AG08395 (cell line): ENCODE measurements at regions not wholly inside any gene's neighbourhood (a gene's known extent, or its start where the extent isn't known, plus 50 kb on each side); places are given as distances from the start of the nearest gene placed in this dataset.
"Not testable (repeated sequence)": the region's sequence is repeated elsewhere in the genome, so short reads cannot be mapped to it uniquely, and the experiment has no call there.

Source experiments
- DNase-seq: peaks from one replicate; pipeline ENCODE4 v3.0.0; 2012; ENCODE audit warnings: mixed read lengths, low spot score

GRCh38 chr14:87052646-87053225 is 940.2 kb downstream of the GALC start:
- DNase-seq: no peak

GRCh38 chr14:87050421-87050820 is 942.6 kb downstream of the GALC start:
- DNase-seq: no peak

- peak; percentile 47 for DNase-seq
Observed at GRCh38 chr14:87049950-87050349, 943.0 kb downstream of the GALC start.

GRCh38 chr14:87046960-87047359 is 946.0 kb downstream of the GALC start:
- DNase-seq: no peak

- no peak for DNase-seq
Observed at GRCh38 chr14:87045956-87046355, 947.0 kb downstream of the GALC start.

GRCh38 chr14:87045246-87045645 is 947.7 kb downstream of the GALC start:
- DNase-seq: no peak

GRCh38 chr14:87044807-87045206 is 948.2 kb downstream of the GALC start:
- no peak for DNase-seq

GRCh38 chr14:87043667-87044200 is 949.2 kb downstream of the GALC start:
- DNase-seq: no peak

- no peak for DNase-seq
Observed at GRCh38 chr14:87042354-87042753, 950.6 kb downstream of the GALC start.

GRCh38 chr14:87041290-87042020 is 951.5 kb downstream of the GALC start:
- DNase-seq: no peak

GRCh38 chr14:87034680-87035079 is 958.3 kb downstream of the GALC start:
- no peak for DNase-seq

- DNase-seq: no peak
Observed at GRCh38 chr14:87030197-87030596, 962.8 kb downstream of the GALC start.

- not testable (repeated sequence) for DNase-seq
Observed at GRCh38 chr14:87020106-87020505, 972.9 kb downstream of the GALC start.

GRCh38 chr14:87018294-87018693 is 974.7 kb downstream of the GALC start:
- no peak for DNase-seq

- DNase-seq: no peak
Observed at GRCh38 chr14:87017335-87017734, 975.6 kb downstream of the GALC start.

- DNase-seq: no peak
Observed at GRCh38 chr14:87014856-87015255, 978.1 kb downstream of the GALC start.

- DNase-seq: peak; percentile 42
Observed at GRCh38 chr14:87013583-87013982, 979.4 kb downstream of the GALC start.

GRCh38 chr14:87008965-87009364 is 984.0 kb downstream of the GALC start:
- no peak for DNase-seq

GRCh38 chr14:87005280-87005679 is 987.7 kb downstream of the GALC start:
- DNase-seq: peak; percentile 12

- peak; percentile 7 for DNase-seq
Observed at GRCh38 chr14:87002776-87003175, 990.2 kb downstream of the GALC start.

GRCh38 chr14:87001333-87001732 is 991.6 kb downstream of the GALC start:
- DNase-seq: no peak

GRCh38 chr14:87000081-87000480 is 992.9 kb downstream of the GALC start:
- DNase-seq: no peak

GRCh38 chr14:86999036-86999435 is 993.9 kb downstream of the GALC start:
- DNase-seq: peak; percentile 52

GRCh38 chr14:86997271-86997670 is 995.7 kb downstream of the GALC start:
- DNase-seq: no peak
